Natural killer cell (primary cell): ENCODE measurements at regions not wholly inside any gene's neighbourhood (a gene's known extent, or its start where the extent isn't known, plus 50 kb on each side); places are given as distances from the start of the nearest gene placed in this dataset.

Experiments used
- ATAC-seq, 3 donors: fragments of 150-1000 bp in 2 of 3; fragments of 200-7000 bp in 1 of 3; cut with Tn5 transposase; 1 replicate in 1 of 3; 2 replicates in 2 of 3; pipeline ENCODE4 v1.10.0; 2021; ENCODE audit warnings: mild to moderate bottlenecking in 2 of 3, moderate library complexity in 2 of 3
- DNase-seq, 2 donors: peaks; one replicate each; pipeline versions ENCODE4 v3.0.0 to v3.0.0-alpha.2; 2013 to 2021; ENCODE audit warnings: mixed read lengths in 1 of 2
- H3K27ac ChIP-seq: one replicate; pipeline ENCODE4 v1.5.1; 2013; ENCODE audit warnings: mild to moderate bottlenecking, low read length
- H3K27me3 ChIP-seq: one replicate; pipeline ENCODE4 v1.6.1; 2013; ENCODE audit warnings: low read length; ENCODE audit not compliant: control insufficient read depth, insufficient read depth
- H3K36me3 ChIP-seq: one replicate; pipeline ENCODE4 v1.6.1; 2013; ENCODE audit warnings: low read length; ENCODE audit not compliant: control insufficient read depth, insufficient read depth
- H3K4me1 ChIP-seq: one replicate; pipeline ENCODE4 v1.6.1; 2013; ENCODE audit warnings: low read length; ENCODE audit not compliant: control insufficient read depth, insufficient read depth
- H3K4me3 ChIP-seq: one replicate; pipeline ENCODE4 v1.5.1; 2013; ENCODE audit warnings: low read length
- H3K9me3 ChIP-seq: one replicate; pipeline ENCODE4 v1.6.1; 2013; ENCODE audit warnings: low read length; ENCODE audit not compliant: control insufficient read depth, insufficient read depth
- H3K27ac Mint-ChIP-seq, 2 donors: one replicate each; pipeline ENCODE4 v1.8.0; 2022; ENCODE audit warnings: mild to moderate bottlenecking in 2 of 2, mixed read lengths in 2 of 2, moderate library complexity in 1 of 2
- H3K27me3 Mint-ChIP-seq, 2 donors: one replicate each; pipeline ENCODE4 v1.8.0; 2022; ENCODE audit warnings: low read depth in 2 of 2, mixed read lengths in 2 of 2
- H3K36me3 Mint-ChIP-seq: one replicate; pipeline ENCODE4 v1.8.0; 2022; ENCODE audit warnings: mixed read lengths
- H3K4me1 Mint-ChIP-seq, 2 donors: one replicate each; pipeline ENCODE4 v1.8.0; 2022; ENCODE audit warnings: mixed read lengths in 2 of 2
- H3K4me3 Mint-ChIP-seq: one replicate; pipeline ENCODE4 v1.8.0; 2022; ENCODE audit warnings: mild to moderate bottlenecking, moderate library complexity, mixed read lengths
- H3K9me3 Mint-ChIP-seq, 2 donors: one replicate each; pipeline ENCODE4 v1.8.0; 2022; ENCODE audit warnings: mixed read lengths in 2 of 2
- CTCF ChIP-seq: fragments of 200-600 bp; IDR thresholded peaks from one replicate; pipeline ENCODE4 v1.8.0; 2022; ENCODE audit warnings: antibody characterized with exemption
- WGBS: methylation state at CpG from one replicate; pipeline ENCODE4 v1.1.7; 2013; ENCODE audit warnings: missing lambda C conversion rate; ENCODE audit not compliant: insufficient coverage; 5-methylcytosine and 5-hydroxymethylcytosine counted together
- intact Hi-C: fragments of 100-400 bp; cut with micrococcal nuclease; formaldehyde crosslinking; loops from one replicate; pipeline ENCODE4 v1.14.2; 2022

GRCh38 chr2:56688661-56689060 lies 504.9 kb downstream of the CCDC85A start:
- 62% methylated on average over 1 of the region's 1 CpG for WGBS
- DNase-seq (no peak), ATAC-seq (no peak)
- Mint-ChIP-seq H3K27ac (no peak overlapping the region), H3K36me3 (no peaks in the 10 kb centered on the region), H3K4me3 (no peak overlapping the region), H3K4me1 (no peaks in the 10 kb centered on the region), H3K9me3 (peaks cover 12 to 20% of the 10 kb centered on the region in 2 donors), H3K27me3 (no peaks in the 10 kb centered on the region)
- TF ChIP-seq CTCF, result no peak
- H3K4me1 ChIP-seq, result no peaks in the 10 kb centered on the region
- no peak overlapping the region for H3K27ac ChIP-seq
- H3K4me3 ChIP-seq, result no peak overlapping the region
- H3K27me3 ChIP-seq, result no peaks in the 10 kb centered on the region
- H3K9me3 ChIP-seq, result no peaks in the 10 kb centered on the region
- intact Hi-C loops, result no loop called here
- H3K36me3 ChIP-seq, result no peaks in the 10 kb centered on the region

GRCh38 chr2:56693501-56693900 lies 509.7 kb downstream of the CCDC85A start:
- no peak for TF ChIP-seq CTCF
- Mint-ChIP-seq H3K4me3 (no peak overlapping the region), H3K27me3 (no peaks in the 10 kb centered on the region), H3K27ac (no peak overlapping the region), H3K9me3 (peaks cover 17 to 27% of the 10 kb centered on the region in 2 donors), H3K4me1 (no peaks in the 10 kb centered on the region), H3K36me3 (no peaks in the 10 kb centered on the region)
- DNase-seq (no peak), ATAC-seq (no peak)
- no peak overlapping the region for H3K4me3 ChIP-seq
- no peak overlapping the region for H3K27ac ChIP-seq
- no peaks in the 10 kb centered on the region for H3K9me3 ChIP-seq
- H3K4me1 ChIP-seq, result no peaks in the 10 kb centered on the region
- no peaks in the 10 kb centered on the region for H3K27me3 ChIP-seq
- no peaks in the 10 kb centered on the region for H3K36me3 ChIP-seq
- WGBS, result no CpG with 5 or more reads among the region's 2 CpGs
- intact Hi-C loops, result no loop called here

GRCh38 chr2:56703001-56703400 lies 519.2 kb downstream of the CCDC85A start:
- Histone ChIP-seq H3K27me3 (no peaks in the 10 kb centered on the region), H3K36me3 (no peaks in the 10 kb centered on the region), H3K4me1 (no peaks in the 10 kb centered on the region), H3K9me3 (no peaks in the 10 kb centered on the region), H3K27ac (no peak overlapping the region), H3K4me3 (no peak overlapping the region)
- WGBS, result 79% methylated on average over 1 of the region's 2 CpGs
- no peaks in the 10 kb centered on the region for H3K4me1 Mint-ChIP-seq
- H3K36me3 Mint-ChIP-seq, result peaks cover 7% of the 10 kb centered on the region
- intact Hi-C loops, result no loop called here
- no peak for TF ChIP-seq CTCF
- H3K27ac Mint-ChIP-seq, result no peak overlapping the region
- ATAC-seq (no peak), DNase-seq (no peak)
- H3K9me3 Mint-ChIP-seq, result peaks cover 14 to 18% of the 10 kb centered on the region in 2 donors
- H3K27me3 Mint-ChIP-seq, result no peaks in the 10 kb centered on the region
- H3K4me3 Mint-ChIP-seq, result no peak overlapping the region

DNA sequence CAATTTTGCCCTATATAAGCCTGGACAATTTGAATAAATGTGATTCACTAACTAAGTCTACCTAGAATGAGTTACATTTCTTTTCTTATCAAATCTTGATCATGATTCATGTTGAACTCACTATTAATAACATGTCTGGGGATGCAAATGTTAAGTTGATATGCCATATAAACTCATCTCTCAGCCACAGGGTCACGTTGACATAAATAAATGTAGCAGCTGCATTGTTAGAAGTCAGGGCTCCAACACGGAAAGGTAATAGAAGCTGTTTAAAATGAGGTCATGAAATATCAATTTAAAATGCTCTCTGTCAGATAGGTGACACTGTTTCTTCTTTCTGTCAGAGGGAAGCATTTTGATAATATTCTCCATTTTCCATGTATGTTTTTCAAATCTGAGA lies 521.9 kb downstream of the CCDC85A start:
- DNase-seq, result no peak
- intact Hi-C loops, result no loop called here
- 74% methylated on average over 2 of the region's 2 CpGs for WGBS

More for the DNA sequence above, 521.9 kb downstream of the CCDC85A start:
- Histone ChIP-seq H3K4me3 (no peak overlapping the region), H3K36me3 (no peaks in the 10 kb centered on the region), H3K27ac (no peak overlapping the region), H3K27me3 (no peaks in the 10 kb centered on the region), H3K4me1 (no peaks in the 10 kb centered on the region), H3K9me3 (no peaks in the 10 kb centered on the region)
- no peaks in the 10 kb centered on the region for H3K27me3 Mint-ChIP-seq
- no peak overlapping the region for H3K4me3 Mint-ChIP-seq
- H3K4me1 Mint-ChIP-seq, result no peaks in the 10 kb centered on the region
- TF ChIP-seq CTCF, result no peak
- ATAC-seq, result no peak
- peaks cover 15 to 22% of the 10 kb centered on the region in 2 donors for H3K9me3 Mint-ChIP-seq
- H3K36me3 Mint-ChIP-seq, result no peaks in the 10 kb centered on the region
- H3K27ac Mint-ChIP-seq, result no peak overlapping the region
